ENCODE measurements at regions not wholly inside any gene's neighbourhood (a gene's known extent, or its start where the extent isn't known, plus 50 kb on each side); places are given as distances from the start of the nearest gene placed in this dataset.

GRCh38 chr10:101301111-101301731, 52.7 kb upstream of the BTRC start:
- Histone ChIP-seq H3K4me1 (ENCODE audit: control insufficient read depth, insufficient read depth, low read length) (no peaks in the 10 kb centered on the region), H3K36me3 (ENCODE audit: control insufficient read depth, insufficient read depth, low read length, severe bottlenecking) (no peaks in the 10 kb centered on the region), H3K9me3 (ENCODE audit: control insufficient read depth, low read length) (no peaks in the 10 kb centered on the region), H3K27me3 (replicated peaks; ENCODE audit: control insufficient read depth, insufficient read depth, low read length) (peaks cover 82% of the 10 kb centered on the region), H3K4me3 (ENCODE audit: low read length) (no peak overlapping the region), H3K9ac (ENCODE audit: low read length) (no peak overlapping the region)
- DNase-seq (ENCODE audit: low read depth) = no peak

GRCh38 chr10:101303087-101303703, 50.8 kb upstream of the BTRC start:
- H3K9me3 ChIP-seq (ENCODE audit: control insufficient read depth, low read length) = no peaks in the 10 kb centered on the region
- no peaks in the 10 kb centered on the region for H3K36me3 ChIP-seq (ENCODE audit: control insufficient read depth, insufficient read depth, low read length, severe bottlenecking)
- H3K4me1 ChIP-seq (ENCODE audit: control insufficient read depth, insufficient read depth, low read length) = no peaks in the 10 kb centered on the region
- no peak overlapping the region for H3K4me3 ChIP-seq (ENCODE audit: low read length)
- no peak for DNase-seq (ENCODE audit: low read depth)
- peaks cover 87% of the 10 kb centered on the region for H3K27me3 ChIP-seq (replicated peaks; ENCODE audit: control insufficient read depth, insufficient read depth, low read length)
- H3K9ac ChIP-seq (ENCODE audit: low read length) = no peak overlapping the region

Measured in adipocyte (in vitro differentiated cells).